H1 (cell line): ENCODE measurements at regions not wholly inside any gene's neighbourhood (a gene's known extent, or its start where the extent isn't known, plus 50 kb on each side); places are given as distances from the start of the nearest gene placed in this dataset.

Source experiments
- CTCF ChIA-PET: fragments of 300-600 bp; sonication (Branson Sonifier 250); formaldehyde crosslinking; loops from one replicate; lab custom pipeline; 2021; ENCODE audit not compliant: partially characterized antibody; lab: Charles Lee
- POLR2A ChIA-PET: fragments of 300-600 bp; sonication (Branson Sonifier 250); formaldehyde crosslinking; loops from one replicate; lab custom pipeline; 2021; ENCODE audit warnings: inconsistent platforms; ENCODE audit not compliant: partially characterized antibody; lab: Charles Lee
- DNase-seq, 2 experiments: peaks; one replicate each; pipeline versions ENCODE4 v3.0.0 to v3.0.0-alpha.2; 2010 to 2022; ENCODE audit warnings: low spot score in 2 of 2, low read depth in 1 of 2, mixed read lengths in 1 of 2
- FAIRE-seq: peaks from 2 replicates; lab custom pipeline; 2011; peaks lifted over from hg19 to GRCh38; lab: Jason Lieb, UNC
- H2AFZ ChIP-seq: 2 replicates; pipeline ENCODE4 v1.8.1; 2012; ENCODE audit warnings: low read length, inconsistent platforms
- H2AK5ac ChIP-seq: 2 replicates; pipeline ENCODE4 v1.6.1; 2013; ENCODE audit warnings: low read depth, low read length
- H2BK120ac ChIP-seq: replicated peaks from 2 replicates; pipeline ENCODE3; 2013; ENCODE audit warnings: low read depth, low read length, inconsistent platforms
- H2BK12ac ChIP-seq: 2 replicates; pipeline ENCODE4 v1.6.1; 2013; ENCODE audit warnings: low read depth, low read length
- H2BK15ac ChIP-seq: 2 replicates; pipeline ENCODE4 v1.6.1; 2013; ENCODE audit warnings: low read length
- H2BK20ac ChIP-seq: 2 replicates; pipeline ENCODE4 v1.6.1; 2013; ENCODE audit warnings: low read length
- H2BK5ac ChIP-seq: 2 replicates; pipeline ENCODE4 v1.6.1; 2013; ENCODE audit warnings: low read depth, low read length
- H3K14ac ChIP-seq: 2 replicates; pipeline ENCODE4 v1.6.1; 2013; ENCODE audit warnings: inconsistent platforms; ENCODE audit not compliant: insufficient read length
- H3K18ac ChIP-seq: 2 replicates; pipeline ENCODE4 v1.6.1; 2013; ENCODE audit warnings: low read length; ENCODE audit errors: extremely low read depth
- H3K23ac ChIP-seq: 2 replicates; pipeline ENCODE4 v1.6.1; 2013; ENCODE audit warnings: inconsistent platforms; ENCODE audit not compliant: insufficient read length
- H3K23me2 ChIP-seq: 2 replicates; pipeline ENCODE4 v1.6.1; 2013; ENCODE audit warnings: low read depth, low read length
- H3K27ac ChIP-seq: 2 replicates; pipeline ENCODE4 v1.6.1; 2011; ENCODE audit warnings: low read depth, low read length, inconsistent platforms
- H3K27me3 ChIP-seq, 4 experiments: replicated peaks in 1 of 4; 1 replicate in 1 of 4; 2 replicates in 3 of 4; pipeline versions ENCODE4 v1.6.1 to v1.8.1; 2011 to 2013; ENCODE audit warnings: low read length in 3 of 4, mild to moderate bottlenecking in 3 of 4, inconsistent platforms in 2 of 4, mixed read lengths in 2 of 4, moderate library complexity in 1 of 4; ENCODE audit not compliant: control insufficient read depth in 3 of 4, insufficient read depth in 3 of 4; ENCODE audit errors: extremely low read depth in 1 of 4
- H3K36me3 ChIP-seq, 4 experiments: 2 replicates each; pipeline versions ENCODE4 v1.6.1 to v1.8.1; 2011 to 2013; ENCODE audit warnings: mild to moderate bottlenecking in 4 of 4, low read length in 3 of 4, moderate library complexity in 2 of 4, control low read depth in 1 of 4, inconsistent platforms in 1 of 4; ENCODE audit not compliant: insufficient read depth in 4 of 4, control insufficient read depth in 2 of 4
- H3K4ac ChIP-seq: replicated peaks from 2 replicates; pipeline ENCODE3; 2013; ENCODE audit warnings: low read length, low read depth, mixed read lengths, inconsistent platforms; ENCODE audit not compliant: insufficient read length
- H3K4me1 ChIP-seq, 4 experiments: replicated peaks in 1 of 4; 1 replicate in 1 of 4; 2 replicates in 3 of 4; pipeline versions ENCODE4 v1.6.1 to v1.8.1; 2011 to 2013; ENCODE audit warnings: low read length in 3 of 4, inconsistent platforms in 2 of 4, mixed read lengths in 1 of 4; ENCODE audit not compliant: insufficient read depth in 4 of 4, control insufficient read depth in 3 of 4
- H3K4me2 ChIP-seq, 2 experiments: 2 replicates each; pipeline versions ENCODE4 v1.6.1 to v1.8.1; 2011 to 2013; ENCODE audit warnings: low read depth in 2 of 2, low read length in 2 of 2, control low read depth in 1 of 2, inconsistent platforms in 1 of 2, mild to moderate bottlenecking in 1 of 2; ENCODE audit not compliant: insufficient read depth in 1 of 2
- H3K4me3 ChIP-seq, 4 experiments: fragments of 200-600, 300-600 bp in 1 of 4; sonication (generic), shearing (Covaris generic), sonication (Bioruptor Twin) in 1 of 4; 2 replicates each; pipeline versions ENCODE4 v1.5.1 to v1.8.1; 2011 to 2016; ENCODE audit warnings: low read length in 4 of 4, low read depth in 3 of 4, control low read depth in 2 of 4, inconsistent platforms in 2 of 4, mild to moderate bottlenecking in 2 of 4, mixed read lengths in 1 of 4, moderate library complexity in 1 of 4; ENCODE audit not compliant: insufficient read depth in 2 of 4; ENCODE audit errors: extremely low read depth in 1 of 4
- H3K56ac ChIP-seq: replicated peaks from 2 replicates; pipeline ENCODE3; 2013; ENCODE audit warnings: low read depth, mild to moderate bottlenecking, mixed read lengths, low read length, inconsistent platforms; ENCODE audit not compliant: insufficient read length
- H3K79me1 ChIP-seq: 2 replicates; pipeline ENCODE4 v1.6.1; 2013; ENCODE audit warnings: low read depth, low read length, control low read depth
- H3K79me2 ChIP-seq, 2 experiments: 2 replicates each; pipeline versions ENCODE4 v1.6.1 to v1.8.1; 2012 to 2013; ENCODE audit warnings: low read length in 2 of 2, mild to moderate bottlenecking in 2 of 2, inconsistent platforms in 1 of 2; ENCODE audit not compliant: insufficient read depth in 2 of 2, control insufficient read depth in 1 of 2
- H3K9ac ChIP-seq, 4 experiments: replicated peaks in 1 of 4; 1 replicate in 1 of 4; 2 replicates in 3 of 4; pipeline versions ENCODE4 v1.6.1 to v1.8.1; 2011 to 2013; ENCODE audit warnings: low read depth in 3 of 4, low read length in 3 of 4, control low read depth in 2 of 4, mild to moderate bottlenecking in 2 of 4, moderate library complexity in 2 of 4, inconsistent platforms in 1 of 4; ENCODE audit errors: extremely low read depth in 1 of 4
- H3K9me3 ChIP-seq, 2 experiments: 2 replicates each; pipeline versions ENCODE4 v1.6.1 to v1.8.1; 2012 to 2013; ENCODE audit warnings: mild to moderate bottlenecking in 2 of 2, moderate library complexity in 2 of 2, control low read depth in 1 of 2, inconsistent platforms in 1 of 2, low read depth in 1 of 2, low read length in 1 of 2, mixed read lengths in 1 of 2; ENCODE audit not compliant: insufficient read depth in 2 of 2
- H4K20me1 ChIP-seq, 2 experiments: replicated peaks in 1 of 2; 2 replicates each; pipeline versions ENCODE3 to v1.8.1; 2011 to 2013; ENCODE audit warnings: inconsistent platforms in 2 of 2, low read length in 2 of 2, mild to moderate bottlenecking in 1 of 2; ENCODE audit not compliant: insufficient read depth in 2 of 2, control insufficient read depth in 1 of 2
- H4K5ac ChIP-seq: 2 replicates; pipeline ENCODE4 v1.6.1; 2013; ENCODE audit warnings: low read length, low read depth, mixed read lengths, inconsistent platforms; ENCODE audit not compliant: insufficient read length
- H4K8ac ChIP-seq: 2 replicates; pipeline ENCODE4 v1.8.0; 2013; ENCODE audit warnings: mild to moderate bottlenecking, moderate library complexity, low read length, inconsistent platforms; ENCODE audit not compliant: insufficient read depth; ENCODE audit errors: extremely low read depth
- H4K91ac ChIP-seq: replicated peaks from 2 replicates; pipeline ENCODE3; 2013; ENCODE audit warnings: low read length, mixed read lengths, inconsistent platforms; ENCODE audit not compliant: insufficient read length
- CBX5 ChIP-seq: fragments of 300-800, 300-1000 bp; sonication (generic); IDR thresholded peaks from 2 replicates; pipeline ENCODE4 v1.7.1; 2016; ENCODE audit warnings: antibody characterized with exemption, low read length, low read depth
- CHD1 ChIP-seq: IDR thresholded peaks from 2 replicates; pipeline ENCODE4 v1.6.1; 2012; ENCODE audit warnings: low read depth, low read length, improper control_type of control experiment
- GABPA ChIP-seq: IDR thresholded peaks from 2 replicates; pipeline ENCODE4 v1.6.1; 2011; ENCODE audit warnings: mild to moderate bottlenecking, low read length, moderate library complexity, borderline replicate concordance; ENCODE audit not compliant: insufficient read depth
- POLR2A ChIP-seq, 2 experiments: IDR thresholded peaks; 1 replicate in 1 of 2; 2 replicates in 1 of 2; pipeline ENCODE4 v1.6.1; 2011; ENCODE audit warnings: low read depth in 2 of 2, low read length in 2 of 2, mild to moderate bottlenecking in 2 of 2; ENCODE audit errors: control extremely low read depth in 1 of 2
- RXRA ChIP-seq: IDR thresholded peaks from 2 replicates; pipeline ENCODE4 v1.6.1; 2011; ENCODE audit warnings: low read depth, mild to moderate bottlenecking, low read length, moderate library complexity; ENCODE audit not compliant: insufficient read depth
- ZNF274 ChIP-seq: IDR thresholded peaks from 2 replicates; pipeline ENCODE4 v1.7.0; 2012; ENCODE audit warnings: low read length, borderline replicate concordance; ENCODE audit errors: extremely low read depth
- TF ChIP-seq, protein P1 (sequence below): IDR thresholded peaks from 2 replicates; pipeline ENCODE4 v1.6.1; 2012; ENCODE audit warnings: low read length, inconsistent platforms
- TF ChIP-seq, protein P2 (sequence below): IDR thresholded peaks from 2 replicates; pipeline ENCODE4 v1.6.1; 2011; ENCODE audit warnings: low read length, improper control_type of control experiment

DNA sequence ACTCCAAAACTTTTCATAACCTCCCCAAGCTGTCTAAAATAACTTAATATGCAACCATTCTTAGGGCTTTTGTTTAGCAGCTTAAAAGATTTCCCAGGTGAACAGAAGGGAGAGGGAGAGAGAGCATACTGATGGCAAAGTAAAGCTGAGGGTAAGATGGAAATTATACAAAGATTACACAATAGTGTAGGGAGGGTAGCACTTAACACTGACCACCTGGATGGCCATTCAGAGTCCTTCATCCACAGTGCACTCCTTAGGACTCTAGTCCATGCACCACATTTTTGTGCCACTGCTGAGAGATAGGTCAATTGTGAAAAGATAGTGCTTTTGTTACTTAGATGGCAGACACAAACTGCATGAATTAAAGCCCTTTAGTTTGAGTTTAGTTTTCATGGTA is 574.6 kb downstream of the LMO4 start:
- no peaks in the 10 kb centered on the region for H3K9me3 ChIP-seq
- no peak overlapping the region for H2BK120ac ChIP-seq
- H3K4me3 ChIP-seq = no peak overlapping the region
- no peak overlapping the region for H3K14ac ChIP-seq
- H3K36me3 ChIP-seq = no peaks in the 10 kb centered on the region
- H4K20me1 ChIP-seq = no peaks in the 10 kb centered on the region
- no peak overlapping the region for H4K8ac ChIP-seq
- no peak overlapping the region for H3K27ac ChIP-seq
- H3K79me1 ChIP-seq = no peaks in the 10 kb centered on the region
- no peaks in the 10 kb centered on the region for H3K23me2 ChIP-seq
- H3K4me1 ChIP-seq = peaks cover 0 to 5% (median 2%) of the 10 kb centered on the region in 4 experiments; a peak in 3 of 7 replicates
- no peak overlapping the region for H3K4me2 ChIP-seq
- no peak overlapping the region for H3K18ac ChIP-seq
- ChIA-PET POLR2A (no interaction called here), CTCF (interaction anchor here (1.4 kb wide), 2 partner anchors 11 to 51 kb away, joined by 3 to 6 read pairs; no protein-coding TSS in a partner anchor)
- DNase-seq = no peak
- H4K91ac ChIP-seq = no peak overlapping the region
- no peak overlapping the region for H3K23ac ChIP-seq
- TF ChIP-seq CBX5 (no peak), GABPA (no peak), ZNF274 (no peak), CHD1 (no peak), POLR2A (IDR thresholded peaks at IDR 0.05; ENCODE audit: control extremely low read depth in 1 of 2, low read depth in 2 of 2, low read length in 2 of 2) (no peak), RXRA (no peak)
- TF ChIP-seq, protein P1, sequence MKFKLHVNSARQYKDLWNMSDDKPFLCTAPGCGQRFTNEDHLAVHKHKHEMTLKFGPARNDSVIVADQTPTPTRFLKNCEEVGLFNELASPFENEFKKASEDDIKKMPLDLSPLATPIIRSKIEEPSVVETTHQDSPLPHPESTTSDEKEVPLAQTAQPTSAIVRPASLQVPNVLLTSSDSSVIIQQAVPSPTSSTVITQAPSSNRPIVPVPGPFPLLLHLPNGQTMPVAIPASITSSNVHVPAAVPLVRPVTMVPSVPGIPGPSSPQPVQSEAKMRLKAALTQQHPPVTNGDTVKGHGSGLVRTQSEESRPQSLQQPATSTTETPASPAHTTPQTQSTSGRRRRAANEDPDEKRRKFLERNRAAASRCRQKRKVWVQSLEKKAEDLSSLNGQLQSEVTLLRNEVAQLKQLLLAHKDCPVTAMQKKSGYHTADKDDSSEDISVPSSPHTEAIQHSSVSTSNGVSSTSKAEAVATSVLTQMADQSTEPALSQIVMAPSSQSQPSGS = no peak
- TF ChIP-seq, protein P2, sequence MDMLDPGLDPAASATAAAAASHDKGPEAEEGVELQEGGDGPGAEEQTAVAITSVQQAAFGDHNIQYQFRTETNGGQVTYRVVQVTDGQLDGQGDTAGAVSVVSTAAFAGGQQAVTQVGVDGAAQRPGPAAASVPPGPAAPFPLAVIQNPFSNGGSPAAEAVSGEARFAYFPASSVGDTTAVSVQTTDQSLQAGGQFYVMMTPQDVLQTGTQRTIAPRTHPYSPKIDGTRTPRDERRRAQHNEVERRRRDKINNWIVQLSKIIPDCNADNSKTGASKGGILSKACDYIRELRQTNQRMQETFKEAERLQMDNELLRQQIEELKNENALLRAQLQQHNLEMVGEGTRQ = no peak
- no peak overlapping the region for H3K4ac ChIP-seq
- H2AK5ac ChIP-seq = no peak overlapping the region
- H3K9ac ChIP-seq = no peak overlapping the region
- H2BK12ac ChIP-seq = no peak overlapping the region; the same call in 1 of the 2 replicates
- no peak overlapping the region for H2BK15ac ChIP-seq
- H2BK20ac ChIP-seq = no peak overlapping the region
- H3K79me2 ChIP-seq = no peaks in the 10 kb centered on the region
- no peak overlapping the region for H4K5ac ChIP-seq
- H3K27me3 ChIP-seq = no peaks in the 10 kb centered on the region
- H2AFZ ChIP-seq = peak overlapping the region; percentile 93
- no peak overlapping the region for H2BK5ac ChIP-seq
- no peak overlapping the region for H3K56ac ChIP-seq
- no peak for FAIRE-seq
